Central memory CD8-positive, alpha-beta T cell (primary cell): ENCODE measurements at regions not wholly inside any gene's neighbourhood (a gene's known extent, or its start where the extent isn't known, plus 50 kb on each side); places are given as distances from the start of the nearest gene placed in this dataset.
"Not testable (repeated sequence)": the region's sequence is repeated elsewhere in the genome, so short reads cannot be mapped to it uniquely, and the experiment has no call there.

Experiments
- ATAC-seq: fragments of 150-1000 bp; cut with Tn5 transposase; replicated peaks from 2 replicates; pipeline ENCODE4 v1.10.0; 2022; ENCODE audit warnings: mild to moderate bottlenecking, moderate FRiP score, moderate number of reproducible peaks; ENCODE audit not compliant: poor library complexity, severe bottlenecking; ENCODE audit errors: extremely low read depth
- DNase-seq, 2 donors: peaks; one replicate each; pipeline ENCODE4 v3.0.0; 2021; ENCODE audit warnings: low spot score in 2 of 2
- H3K27ac Mint-ChIP-seq: one replicate; pipeline ENCODE4 v1.8.0; 2022; ENCODE audit warnings: low read depth, mild to moderate bottlenecking, moderate library complexity, mixed read lengths
- H3K27me3 Mint-ChIP-seq: one replicate; pipeline ENCODE4 v1.8.0; 2022; ENCODE audit warnings: mixed read lengths
- H3K36me3 Mint-ChIP-seq: one replicate; pipeline ENCODE4 v1.8.0; 2022; ENCODE audit warnings: mild to moderate bottlenecking, moderate library complexity, mixed read lengths; ENCODE audit not compliant: insufficient read depth
- H3K4me1 Mint-ChIP-seq: one replicate; pipeline ENCODE4 v1.8.0; 2022; ENCODE audit warnings: mixed read lengths
- H3K4me3 Mint-ChIP-seq: one replicate; pipeline ENCODE4 v1.8.0; 2022; ENCODE audit warnings: mild to moderate bottlenecking, moderate library complexity, mixed read lengths
- H3K9me3 Mint-ChIP-seq: one replicate; pipeline ENCODE4 v1.8.0; 2022; ENCODE audit warnings: mixed read lengths

- ATAC-seq (no peak), DNase-seq (no peak)
- Mint-ChIP-seq H3K9me3 (no peaks in the 10 kb centered on the region), H3K27ac (no peak overlapping the region), H3K4me3 (no peak overlapping the region), H3K27me3 (peaks cover 26% of the 10 kb centered on the region), H3K4me1 (peaks cover 9% of the 10 kb centered on the region), H3K36me3 (peaks cover 1% of the 10 kb centered on the region)
These were observed 183.1 kb upstream of the KCNMB2 start for GRCh38 chr3:178353006-178353694.

GRCh38 chr3:178359728-178360127, 176.5 kb upstream of the KCNMB2 start:
- ATAC-seq (no peak), DNase-seq (no peak)
- H3K4me1 Mint-ChIP-seq: no peaks in the 10 kb centered on the region
- H3K36me3 Mint-ChIP-seq: no peaks in the 10 kb centered on the region
- H3K9me3 Mint-ChIP-seq: peaks cover 27% of the 10 kb centered on the region
- no peak overlapping the region for H3K27ac Mint-ChIP-seq
- H3K27me3 Mint-ChIP-seq: peaks cover 49% of the 10 kb centered on the region
- H3K4me3 Mint-ChIP-seq: no peak overlapping the region

- not testable (repeated sequence) for H3K36me3 Mint-ChIP-seq, H3K4me3 Mint-ChIP-seq, DNase-seq, H3K4me1 Mint-ChIP-seq, H3K27ac Mint-ChIP-seq, ATAC-seq
- peaks cover 27% of the 10 kb centered on the region for H3K9me3 Mint-ChIP-seq
- peaks cover 55% of the 10 kb centered on the region for H3K27me3 Mint-ChIP-seq
These were observed 173.2 kb upstream of the KCNMB2 start for GRCh38 chr3:178363048-178363447.

- no peak overlapping the region for H3K4me3 Mint-ChIP-seq
- H3K4me1 Mint-ChIP-seq: peaks cover 6% of the 10 kb centered on the region
- H3K27me3 Mint-ChIP-seq: peaks cover 63% of the 10 kb centered on the region
- no peak overlapping the region for H3K27ac Mint-ChIP-seq
- DNase-seq: no peak
- no peaks in the 10 kb centered on the region for H3K36me3 Mint-ChIP-seq
- no peak for ATAC-seq
- peaks cover 14% of the 10 kb centered on the region for H3K9me3 Mint-ChIP-seq
These were observed 168.2 kb upstream of the KCNMB2 start for GRCh38 chr3:178367817-178368617.

- DNase-seq (no peak), ATAC-seq (no peak)
- Mint-ChIP-seq H3K36me3 (no peaks in the 10 kb centered on the region), H3K4me3 (no peak overlapping the region), H3K9me3 (peaks cover 4% of the 10 kb centered on the region), H3K27me3 (peaks cover 63% of the 10 kb centered on the region), H3K4me1 (peaks cover 6% of the 10 kb centered on the region), H3K27ac (no peak overlapping the region)
These were observed 167.2 kb upstream of the KCNMB2 start for GRCh38 chr3:178369006-178369405.

- no peak overlapping the region for H3K4me3 Mint-ChIP-seq
- DNase-seq: no peak
- no peaks in the 10 kb centered on the region for H3K9me3 Mint-ChIP-seq
- H3K4me1 Mint-ChIP-seq: peaks cover 6% of the 10 kb centered on the region
- peaks cover 63% of the 10 kb centered on the region for H3K27me3 Mint-ChIP-seq
- H3K27ac Mint-ChIP-seq: no peak overlapping the region
- H3K36me3 Mint-ChIP-seq: no peaks in the 10 kb centered on the region
- no peak for ATAC-seq
These were observed 166.4 kb upstream of the KCNMB2 start for GRCh38 chr3:178369811-178370210.

- Mint-ChIP-seq H3K4me3 (no peak overlapping the region), H3K36me3 (no peaks in the 10 kb centered on the region), H3K4me1 (peaks cover 6% of the 10 kb centered on the region), H3K27me3 (peaks cover 63% of the 10 kb centered on the region), H3K27ac (no peak overlapping the region), H3K9me3 (no peaks in the 10 kb centered on the region)
- DNase-seq (no peak), ATAC-seq (no peak)
These were observed 165.8 kb upstream of the KCNMB2 start for GRCh38 chr3:178370387-178370786.

GRCh38 chr3:178381555-178381954, 154.7 kb upstream of the KCNMB2 start:
- peaks cover 14% of the 10 kb centered on the region for H3K27me3 Mint-ChIP-seq
- H3K36me3 Mint-ChIP-seq: no peaks in the 10 kb centered on the region
- H3K4me3 Mint-ChIP-seq: no peak overlapping the region
- no peaks in the 10 kb centered on the region for H3K9me3 Mint-ChIP-seq
- H3K27ac Mint-ChIP-seq: no peak overlapping the region
- no peaks in the 10 kb centered on the region for H3K4me1 Mint-ChIP-seq
- no peak for DNase-seq
- ATAC-seq: no peak

- Mint-ChIP-seq H3K4me1 (no peaks in the 10 kb centered on the region), H3K27ac (no peak overlapping the region), H3K36me3 (no peaks in the 10 kb centered on the region), H3K27me3 (peaks cover 19% of the 10 kb centered on the region), H3K4me3 (no peak overlapping the region), H3K9me3 (no peaks in the 10 kb centered on the region)
- DNase-seq: no peak
- ATAC-seq: no peak
These were observed 154.2 kb upstream of the KCNMB2 start for GRCh38 chr3:178381971-178382448.

GRCh38 chr3:178382449-178383061, 153.7 kb upstream of the KCNMB2 start:
- Mint-ChIP-seq H3K27ac (no peak overlapping the region), H3K4me1 (no peaks in the 10 kb centered on the region), H3K9me3 (no peaks in the 10 kb centered on the region), H3K36me3 (no peaks in the 10 kb centered on the region), H3K4me3 (no peak overlapping the region), H3K27me3 (peaks cover 23% of the 10 kb centered on the region)
- DNase-seq: no peak
- ATAC-seq: no peak

GRCh38 chr3:178384321-178385230, 151.7 kb upstream of the KCNMB2 start:
- Mint-ChIP-seq H3K4me1 (no peaks in the 10 kb centered on the region), H3K27me3 (peaks cover 23% of the 10 kb centered on the region), H3K9me3 (no peaks in the 10 kb centered on the region), H3K36me3 (no peaks in the 10 kb centered on the region), H3K27ac (no peak overlapping the region), H3K4me3 (no peak overlapping the region)
- DNase-seq: no peak
- no peak for ATAC-seq
